Loucy (cell line): ENCODE measurements at regions not wholly inside any gene's neighbourhood (a gene's known extent, or its start where the extent isn't known, plus 50 kb on each side); places are given as distances from the start of the nearest gene placed in this dataset.

ENCODE experiments used
- EZH2phosphoT487 ChIP-seq: fragments of 200-600 bp; IDR thresholded peaks from 2 replicates; pipeline ENCODE4 v1.6.1; 2018; ENCODE audit warnings: antibody characterized with exemption, mild to moderate bottlenecking, moderate library complexity, borderline replicate concordance
- TF ChIP-seq, protein P1 (sequence below): fragments of 200-600 bp; sonication (generic); conservative IDR thresholded peaks from 2 replicates; pipeline ENCODE4 v1.5.1; 2014; ENCODE audit warnings: mild to moderate bottlenecking, antibody characterized with exemption, low read length

- TF ChIP-seq, protein P1, sequence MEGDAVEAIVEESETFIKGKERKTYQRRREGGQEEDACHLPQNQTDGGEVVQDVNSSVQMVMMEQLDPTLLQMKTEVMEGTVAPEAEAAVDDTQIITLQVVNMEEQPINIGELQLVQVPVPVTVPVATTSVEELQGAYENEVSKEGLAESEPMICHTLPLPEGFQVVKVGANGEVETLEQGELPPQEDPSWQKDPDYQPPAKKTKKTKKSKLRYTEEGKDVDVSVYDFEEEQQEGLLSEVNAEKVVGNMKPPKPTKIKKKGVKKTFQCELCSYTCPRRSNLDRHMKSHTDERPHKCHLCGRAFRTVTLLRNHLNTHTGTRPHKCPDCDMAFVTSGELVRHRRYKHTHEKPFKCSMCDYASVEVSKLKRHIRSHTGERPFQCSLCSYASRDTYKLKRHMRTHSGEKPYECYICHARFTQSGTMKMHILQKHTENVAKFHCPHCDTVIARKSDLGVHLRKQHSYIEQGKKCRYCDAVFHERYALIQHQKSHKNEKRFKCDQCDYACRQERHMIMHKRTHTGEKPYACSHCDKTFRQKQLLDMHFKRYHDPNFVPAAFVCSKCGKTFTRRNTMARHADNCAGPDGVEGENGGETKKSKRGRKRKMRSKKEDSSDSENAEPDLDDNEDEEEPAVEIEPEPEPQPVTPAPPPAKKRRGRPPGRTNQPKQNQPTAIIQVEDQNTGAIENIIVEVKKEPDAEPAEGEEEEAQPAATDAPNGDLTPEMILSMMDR, result no peak; the same call in 1 of the 2 replicates
- TF ChIP-seq EZH2phosphoT487, result no peak
Measured at GRCh38 chr6:5898102-5898501, 108.6 kb downstream of the NRN1 start.
